ENCODE measurements at regions not wholly inside any gene's neighbourhood (a gene's known extent, or its start where the extent isn't known, plus 50 kb on each side); places are given as distances from the start of the nearest gene placed in this dataset.

- ChIA-PET CTCF (ENCODE audit: low intra/inter-chr PET ratio, low total read pairs) (no interaction called here), POLR2A (no interaction called here)
- Histone ChIP-seq H3K36me3 (replicated peaks in 1 of 2; ENCODE audit: control insufficient read depth in 1 of 2, insufficient read depth in 2 of 2, low read length in 2 of 2) (no peaks in the 10 kb centered on the region), H3K79me2 (ENCODE audit: insufficient read depth, low read length) (no peaks in the 10 kb centered on the region), H3K27me3 (ENCODE audit: control insufficient read depth in 1 of 2, insufficient read depth in 2 of 2, low read length in 2 of 2) (no peaks in the 10 kb centered on the region), H3K9ac (ENCODE audit: insufficient read depth, low read depth, low read length) (no peak overlapping the region), H3K4me1 (ENCODE audit: insufficient read depth, low read length) (no peaks in the 10 kb centered on the region), H3K9me3 (ENCODE audit: low read length) (no peaks in the 10 kb centered on the region), H4K20me1 (ENCODE audit: insufficient read depth, low read length) (no peaks in the 10 kb centered on the region), H3K4me2 (ENCODE audit: low read depth, low read length) (no peak overlapping the region), H3K4me3 (replicated peaks in 1 of 3; ENCODE audit: insufficient read depth in 1 of 3, low read depth in 2 of 3, low read length in 3 of 3) (no peak overlapping the region), H3K27ac (ENCODE audit: extremely low read length, insufficient read depth, low read length) (no peak overlapping the region), H2AFZ (ENCODE audit: low read length) (no peak overlapping the region)
- ATAC-seq (no peak), FAIRE-seq (no peak), DNase-seq (ENCODE audit: low spot score) (no peak)
- BruUV-seq (replicated peaks), result no TSS peak
- in situ Hi-C loops (cut with HindIII; ENCODE audit: extremely low pct_ligation_motif_present, low pct_unique_long_range_greater_than_20kb) (no loop called here), intact Hi-C loops (cut with micrococcal nuclease; ENCODE audit: unreplicated experiment) (no loop called here)
- TF ChIP-seq ZBTB43 (CRISPR knock-in tag; conservative IDR thresholded peaks at IDR 0.05), result no peak
- no peak for TF ChIP-seq EEA1 (CRISPR knock-in tag; IDR thresholded peaks at IDR 0.05; ENCODE audit: borderline replicate concordance)
- no peak for TF ChIP-seq NCOA2 (CRISPR knock-in tag; IDR thresholded peaks at IDR 0.05)
- no peak for TF ChIP-seq FOXP1 (IDR thresholded peaks at IDR 0.05)
- no peak for TF ChIP-seq FOXP1 (CRISPR knock-in tag; IDR thresholded peaks at IDR 0.05)
- no peak for TF ChIP-seq MAFF (IDR thresholded peaks at IDR 0.05; ENCODE audit: low read depth, low read length)
- no peak for TF ChIP-seq YEATS4 (CRISPR knock-in tag; IDR thresholded peaks at IDR 0.05; ENCODE audit: borderline replicate concordance)
- no peak for TF ChIP-seq KMT2A (CRISPR knock-in tag; IDR thresholded peaks at IDR 0.05)
- no peak for TF ChIP-seq ZNF512B (CRISPR knock-in tag; IDR thresholded peaks at IDR 0.05; ENCODE audit: borderline replicate concordance)
- no peak for TF ChIP-seq NCOR1 (IDR thresholded peaks at IDR 0.05; ENCODE audit: borderline replicate concordance, low read length)
- no peak for TF ChIP-seq ASH2L (IDR thresholded peaks at IDR 0.05; ENCODE audit: insufficient read length, low read depth, low read length)
- no peak for TF ChIP-seq JDP2 (CRISPR knock-in tag; IDR thresholded peaks at IDR 0.05; ENCODE audit: borderline replicate concordance)
- TF ChIP-seq ZNF414 (CRISPR knock-in tag; IDR thresholded peaks at IDR 0.05), result no peak
- TF ChIP-seq MBD4 (IDR thresholded peaks at IDR 0.05; ENCODE audit: borderline replicate concordance, low read length), result no peak
- no peak for TF ChIP-seq HNRNPUL1 (IDR thresholded peaks at IDR 0.05; ENCODE audit: low read depth, low read length)
Observed at GRCh38 chr4:151535366-151535765, 126.4 kb downstream of the FHIP1A start.
